ENCODE measurements at regions not wholly inside any gene's neighbourhood (a gene's known extent, or its start where the extent isn't known, plus 50 kb on each side); places are given as distances from the start of the nearest gene placed in this dataset.

- TF ChIP-seq CTCF (IDR thresholded peaks at IDR 0.05) = no peak
- no peak for TF ChIP-seq POLR2A (IDR thresholded peaks at IDR 0.05)
Measured at GRCh38 chr6:156699017-156699421, 78.2 kb upstream of the ARID1B start.
